HepG2 (cell line): ENCODE measurements at regions not wholly inside any gene's neighbourhood (a gene's known extent, or its start where the extent isn't known, plus 50 kb on each side); places are given as distances from the start of the nearest gene placed in this dataset.
A peak's percentile ranks its signal among the peaks of the same experiment; 100 is the strongest.

ENCODE experiments used
- ATAC-seq: fragments of 200-7000 bp; cut with Tn5 transposase; 3 replicates; pipeline ENCODE4 v1.9.1; 2020; ENCODE audit warnings: mild to moderate bottlenecking, moderate library complexity
- BruUV-seq: library from RNA; stranded (reverse); fragments of 400-500 nt; replicated peaks from 2 replicates; lab custom pipeline; 2021; lab: Mats Ljungman, UMichigan
- CTCF ChIA-PET: fragments of 300-600 bp; formaldehyde crosslinking; extraction: SDS; loops from one replicate; lab custom pipeline; 2021; ENCODE audit warnings: low total read pairs, inconsistent platforms, low intra/inter-chr PET ratio; lab: Yijun Ruan, JAX
- POLR2A ChIA-PET: fragments of 350-600 bp; sonication (Branson Sonifier 250); formaldehyde crosslinking; loops from one replicate; lab custom pipeline; 2020; ENCODE audit warnings: antibody characterized with exemption, inconsistent platforms; lab: Yijun Ruan, JAX
- DNase-seq: peaks from one replicate; pipeline ENCODE4 v3.0.0-alpha.2; 2015; ENCODE audit warnings: low spot score
- FAIRE-seq: peaks from 3 replicates; lab custom pipeline; 2011; peaks lifted over from hg19 to GRCh38; lab: Jason Lieb, UNC
- H2AFZ ChIP-seq: one replicate; pipeline ENCODE4 v1.6.1; 2011; ENCODE audit warnings: low read length, inconsistent platforms
- H3K27ac ChIP-seq: fragments of 300-600 bp; 3 replicates; pipeline ENCODE4 v1.8.0; 2011; ENCODE audit warnings: mixed run types, mild to moderate bottlenecking, mixed read lengths, low read length, inconsistent platforms; ENCODE audit not compliant: insufficient read depth; ENCODE audit errors: extremely low read length
- H3K27me3 ChIP-seq, 2 experiments: fragments of 200-600 bp in 1 of 2; 2 replicates in 1 of 2; 3 replicates in 1 of 2; pipeline versions ENCODE4 v1.6.0 to v1.8.0; 2011; ENCODE audit warnings: low read length in 2 of 2, mild to moderate bottlenecking in 2 of 2, moderate library complexity in 2 of 2, inconsistent platforms in 1 of 2; ENCODE audit not compliant: insufficient read depth in 2 of 2, control insufficient read depth in 1 of 2
- H3K36me3 ChIP-seq, 2 experiments: fragments of 200-600 bp in 1 of 2; replicated peaks in 1 of 2; 2 replicates in 1 of 2; 3 replicates in 1 of 2; pipeline versions ENCODE4 v1.5.1 to v1.8.0; 2011; ENCODE audit warnings: low read length in 2 of 2, inconsistent platforms in 1 of 2; ENCODE audit not compliant: insufficient read depth in 2 of 2, control insufficient read depth in 1 of 2
- H3K4me1 ChIP-seq: 2 replicates; pipeline ENCODE4 v1.5.1; 2012; ENCODE audit warnings: low read length, inconsistent platforms; ENCODE audit not compliant: insufficient read depth
- H3K4me2 ChIP-seq: 2 replicates; pipeline ENCODE4 v1.6.0; 2011; ENCODE audit warnings: low read depth, low read length, inconsistent platforms
- H3K4me3 ChIP-seq, 3 experiments: fragments of 200-600 bp in 1 of 3; sonication (generic), shearing (Covaris generic) in 1 of 3; replicated peaks in 1 of 3; 2 replicates each; pipeline ENCODE4 v1.5.1; 2011 to 2016; ENCODE audit warnings: low read length in 3 of 3, inconsistent platforms in 2 of 3, low read depth in 2 of 3, mild to moderate bottlenecking in 2 of 3, control low read depth in 1 of 3, mixed read lengths in 1 of 3; ENCODE audit not compliant: insufficient read depth in 1 of 3
- H3K79me2 ChIP-seq: one replicate; pipeline ENCODE4 v1.6.1; 2011; ENCODE audit warnings: low read length, inconsistent platforms; ENCODE audit not compliant: insufficient read depth
- H3K9ac ChIP-seq: 2 replicates; pipeline ENCODE4 v1.6.0; 2011; ENCODE audit warnings: mild to moderate bottlenecking, low read depth, low read length, inconsistent platforms; ENCODE audit not compliant: insufficient read depth
- H3K9me3 ChIP-seq: 2 replicates; pipeline ENCODE4 v1.5.1; 2012; ENCODE audit warnings: mild to moderate bottlenecking, low read length
- H4K20me1 ChIP-seq: 2 replicates; pipeline ENCODE4 v1.6.0; 2011; ENCODE audit warnings: inconsistent platforms, mild to moderate bottlenecking, low read length, moderate library complexity; ENCODE audit not compliant: insufficient read depth
- MAFK ChIP-seq, 2 experiments: IDR thresholded peaks in 1 of 2; conservative IDR thresholded peaks in 1 of 2; 2 replicates each; pipeline ENCODE4 v1.6.1; 2011; ENCODE audit warnings: improper control_type of control experiment in 2 of 2, low read length in 2 of 2
- NFYC ChIP-seq: IDR thresholded peaks from 2 replicates; pipeline ENCODE4 v1.6.1; 2016; ENCODE audit warnings: missing genetic modification reagents, missing compliant biosample characterization
- NR2F2 ChIP-seq: IDR thresholded peaks from 2 replicates; pipeline ENCODE4 v1.6.1; 2012; ENCODE audit warnings: low read depth, inconsistent platforms, borderline replicate concordance
- STAG1 ChIP-seq: sonication (generic); formaldehyde crosslinking; IDR thresholded peaks from 2 replicates; pipeline ENCODE4 v1.4.0; 2020; ENCODE audit warnings: missing genetic modification reagents
- TEAD2 ChIP-seq: sonication (generic); formaldehyde crosslinking; IDR thresholded peaks from 2 replicates; pipeline ENCODE4 v1.9.0; 2021; ENCODE audit warnings: missing genetic modification reagents
- ZNF501 ChIP-seq: sonication (generic); formaldehyde crosslinking; IDR thresholded peaks from 2 replicates; pipeline ENCODE4 v1.5.1; 2020; ENCODE audit warnings: mild to moderate bottlenecking, moderate library complexity, missing genetic modification reagents
- ZNF543 ChIP-seq: sonication (generic); formaldehyde crosslinking; IDR thresholded peaks from 2 replicates; pipeline ENCODE4 v1.4.0; 2020; ENCODE audit warnings: mild to moderate bottlenecking, missing genetic modification reagents
- ZNF777 ChIP-seq: sonication (generic); formaldehyde crosslinking; IDR thresholded peaks from 2 replicates; pipeline ENCODE4 v1.4.0; 2020; ENCODE audit warnings: missing genetic modification reagents
- WGBS: methylation state at CpG from one replicate; pipeline ENCODE4 v1.1.6; 2017; ENCODE audit warnings: low lambda C conversion rate; 5-methylcytosine and 5-hydroxymethylcytosine counted together
- in situ Hi-C: cut with HindIII; loops from 2 replicates; pipeline ENCODE4 v1.10.0; 2017; ENCODE audit warnings: low pct_unique_long_range_greater_than_20kb; ENCODE audit not compliant: extremely low pct_ligation_motif_present
- intact Hi-C: fragments of 100-400 bp; cut with micrococcal nuclease; formaldehyde crosslinking; loops from one replicate; pipeline ENCODE4 v1.10.0; 2022; ENCODE audit not compliant: unreplicated experiment
- TF ChIP-seq, protein P1 (sequence below): sonication (generic); formaldehyde crosslinking; IDR thresholded peaks from 2 replicates; pipeline ENCODE4 v1.4.0; 2020; ENCODE audit warnings: mild to moderate bottlenecking, missing genetic modification reagents
- TF ChIP-seq, protein P2 (sequence below): IDR thresholded peaks from 2 replicates; pipeline ENCODE4 v1.6.1; 2016; ENCODE audit warnings: low read depth
- TF ChIP-seq, protein P3 (sequence below): sonication (generic); formaldehyde crosslinking; IDR thresholded peaks from 2 replicates; pipeline ENCODE4 v1.8.0; 2022; ENCODE audit warnings: low read depth, missing genetic modification reagents
- TF ChIP-seq, protein P4 (sequence below): sonication (generic); formaldehyde crosslinking; IDR thresholded peaks from 2 replicates; pipeline ENCODE4 v1.4.0; 2020; ENCODE audit warnings: missing genetic modification reagents, borderline replicate concordance
- TF ChIP-seq, protein P5 (sequence below): sonication (generic); formaldehyde crosslinking; IDR thresholded peaks from 2 replicates; pipeline ENCODE4 v1.5.0; 2020; ENCODE audit warnings: missing genetic modification reagents

DNA sequence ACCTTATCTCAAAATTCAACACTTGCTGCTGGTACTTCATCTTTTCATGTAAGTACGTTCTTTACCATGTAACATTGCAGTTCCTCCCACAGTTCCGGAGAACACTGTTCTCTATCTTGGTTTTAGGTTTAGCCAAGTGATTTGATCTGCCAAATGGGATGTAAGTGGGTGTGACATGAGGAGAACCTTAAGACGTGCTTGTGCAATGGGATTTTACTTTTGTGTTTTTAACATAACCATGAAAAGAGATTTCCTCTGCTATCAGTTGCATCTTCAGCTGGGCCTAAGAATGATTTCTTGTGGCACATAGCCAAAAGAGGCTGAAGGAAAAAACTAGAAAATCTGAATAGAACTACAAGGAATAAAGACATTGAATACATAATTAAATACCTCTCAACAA lies 894.5 kb upstream of the ALCAM start (continued):
- TF ChIP-seq, protein P1, sequence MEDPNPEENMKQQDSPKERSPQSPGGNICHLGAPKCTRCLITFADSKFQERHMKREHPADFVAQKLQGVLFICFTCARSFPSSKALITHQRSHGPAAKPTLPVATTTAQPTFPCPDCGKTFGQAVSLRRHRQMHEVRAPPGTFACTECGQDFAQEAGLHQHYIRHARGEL: no peak
- TF ChIP-seq, protein P2, sequence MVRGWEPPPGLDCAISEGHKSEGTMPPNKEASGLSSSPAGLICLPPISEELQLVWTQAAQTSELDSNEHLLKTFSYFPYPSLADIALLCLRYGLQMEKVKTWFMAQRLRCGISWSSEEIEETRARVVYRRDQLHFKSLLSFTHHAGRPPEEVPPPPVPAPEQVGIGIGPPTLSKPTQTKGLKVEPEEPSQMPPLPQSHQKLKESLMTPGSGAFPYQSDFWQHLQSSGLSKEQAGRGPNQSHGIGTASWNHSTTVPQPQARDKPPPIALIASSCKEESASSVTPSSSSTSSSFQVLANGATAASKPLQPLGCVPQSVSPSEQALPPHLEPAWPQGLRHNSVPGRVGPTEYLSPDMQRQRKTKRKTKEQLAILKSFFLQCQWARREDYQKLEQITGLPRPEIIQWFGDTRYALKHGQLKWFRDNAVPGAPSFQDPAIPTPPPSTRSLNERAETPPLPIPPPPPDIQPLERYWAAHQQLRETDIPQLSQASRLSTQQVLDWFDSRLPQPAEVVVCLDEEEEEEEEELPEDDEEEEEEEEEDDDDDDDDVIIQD (CRISPR knock-in tag): no peak
- no peak for TF ChIP-seq NR2F2
- TF ChIP-seq ZNF777 (CRISPR knock-in tag): no peak
- no peak for TF ChIP-seq ZNF543 (CRISPR knock-in tag)
- no peak for TF ChIP-seq STAG1

DNA sequence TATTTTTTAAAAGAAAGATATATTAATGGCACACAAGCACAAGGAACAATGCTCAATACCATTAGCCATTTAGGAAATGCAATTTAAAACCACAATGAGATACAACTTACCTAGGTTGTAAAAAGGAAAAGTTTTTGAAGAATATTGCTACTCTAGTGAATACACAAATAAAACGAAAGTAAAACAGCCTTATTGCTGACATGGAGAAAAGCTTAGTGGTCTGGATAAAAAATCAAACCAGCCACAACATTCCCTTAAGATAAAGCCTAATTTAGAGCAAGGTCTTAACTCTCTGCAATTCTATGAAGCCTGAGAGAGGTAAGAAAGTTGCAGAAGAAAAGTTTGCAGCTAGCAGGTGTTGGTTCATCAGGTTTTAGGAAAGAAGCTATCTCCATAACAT lies 892.7 kb upstream of the ALCAM start:
- CTCF ChIA-PET: no interaction called here
- in situ Hi-C loops: no loop called here
- Histone ChIP-seq H3K36me3 (no peaks in the 10 kb centered on the region), H3K9me3 (peaks cover 10% of the 10 kb centered on the region; the same call in 1 of the 2 replicates), H3K27ac (no peak overlapping the region), H3K4me3 (no peak overlapping the region), H3K27me3 (no peaks in the 10 kb centered on the region), H3K4me2 (no peak overlapping the region), H3K9ac (no peak overlapping the region), H3K79me2 (no peaks in the 10 kb centered on the region), H4K20me1 (no peaks in the 10 kb centered on the region), H3K4me1 (no peaks in the 10 kb centered on the region), H2AFZ (no peak overlapping the region)
- ATAC-seq: no peak
- FAIRE-seq: no peak
- WGBS: 0% methylated on average over 1 of the region's 1 CpG
- no peak for DNase-seq
- intact Hi-C loops: no loop called here
- POLR2A ChIA-PET: no interaction called here
- BruUV-seq: no TSS peak
- no peak for TF ChIP-seq ZNF501 (CRISPR knock-in tag)
- TF ChIP-seq NFYC (CRISPR knock-in tag): no peak
- TF ChIP-seq, protein P3, sequence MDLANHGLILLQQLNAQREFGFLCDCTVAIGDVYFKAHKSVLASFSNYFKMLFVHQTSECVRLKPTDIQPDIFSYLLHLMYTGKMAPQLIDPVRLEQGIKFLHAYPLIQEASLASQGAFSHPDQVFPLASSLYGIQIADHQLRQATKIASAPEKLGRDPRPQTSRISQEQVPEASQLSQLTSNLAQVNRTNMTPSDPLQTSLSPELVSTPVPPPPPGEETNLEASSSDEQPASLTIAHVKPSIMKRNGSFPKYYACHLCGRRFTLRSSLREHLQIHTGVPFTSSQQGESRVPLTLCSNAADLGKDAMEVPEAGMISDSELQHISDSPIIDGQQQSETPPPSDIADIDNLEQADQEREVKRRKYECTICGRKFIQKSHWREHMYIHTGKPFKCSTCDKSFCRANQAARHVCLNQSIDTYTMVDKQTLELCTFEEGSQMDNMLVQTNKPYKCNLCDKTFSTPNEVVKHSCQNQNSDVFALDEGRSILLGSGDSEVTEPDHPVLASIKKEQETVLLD (CRISPR knock-in tag): no peak
- TF ChIP-seq, protein P4, sequence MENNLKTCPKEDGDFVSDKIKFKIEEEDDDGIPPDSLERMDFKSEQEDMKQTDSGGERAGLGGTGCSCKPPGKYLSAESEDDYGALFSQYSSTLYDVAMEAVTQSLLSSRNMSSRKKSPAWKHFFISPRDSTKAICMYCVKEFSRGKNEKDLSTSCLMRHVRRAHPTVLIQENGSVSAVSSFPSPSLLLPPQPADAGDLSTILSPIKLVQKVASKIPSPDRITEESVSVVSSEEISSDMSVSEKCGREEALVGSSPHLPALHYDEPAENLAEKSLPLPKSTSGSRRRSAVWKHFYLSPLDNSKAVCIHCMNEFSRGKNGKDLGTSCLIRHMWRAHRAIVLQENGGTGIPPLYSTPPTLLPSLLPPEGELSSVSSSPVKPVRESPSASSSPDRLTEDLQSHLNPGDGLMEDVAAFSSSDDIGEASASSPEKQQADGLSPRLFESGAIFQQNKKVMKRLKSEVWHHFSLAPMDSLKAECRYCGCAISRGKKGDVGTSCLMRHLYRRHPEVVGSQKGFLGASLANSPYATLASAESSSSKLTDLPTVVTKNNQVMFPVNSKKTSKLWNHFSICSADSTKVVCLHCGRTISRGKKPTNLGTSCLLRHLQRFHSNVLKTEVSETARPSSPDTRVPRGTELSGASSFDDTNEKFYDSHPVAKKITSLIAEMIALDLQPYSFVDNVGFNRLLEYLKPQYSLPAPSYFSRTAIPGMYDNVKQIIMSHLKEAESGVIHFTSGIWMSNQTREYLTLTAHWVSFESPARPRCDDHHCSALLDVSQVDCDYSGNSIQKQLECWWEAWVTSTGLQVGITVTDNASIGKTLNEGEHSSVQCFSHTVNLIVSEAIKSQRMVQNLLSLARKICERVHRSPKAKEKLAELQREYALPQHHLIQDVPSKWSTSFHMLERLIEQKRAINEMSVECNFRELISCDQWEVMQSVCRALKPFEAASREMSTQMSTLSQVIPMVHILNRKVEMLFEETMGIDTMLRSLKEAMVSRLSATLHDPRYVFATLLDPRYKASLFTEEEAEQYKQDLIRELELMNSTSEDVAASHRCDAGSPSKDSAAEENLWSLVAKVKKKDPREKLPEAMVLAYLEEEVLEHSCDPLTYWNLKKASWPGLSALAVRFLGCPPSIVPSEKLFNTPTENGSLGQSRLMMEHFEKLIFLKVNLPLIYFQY (CRISPR knock-in tag): no peak
- no peak for TF ChIP-seq TEAD2 (CRISPR knock-in tag)
- peak; percentile 37 to 52 for TF ChIP-seq MAFK (conservative IDR thresholded peaks at IDR 0.05 in 1 of 2, IDR thresholded peaks at IDR 0.05 in 1 of 2; ENCODE audit: low read length in 2 of 2)
- TF ChIP-seq, protein P5, sequence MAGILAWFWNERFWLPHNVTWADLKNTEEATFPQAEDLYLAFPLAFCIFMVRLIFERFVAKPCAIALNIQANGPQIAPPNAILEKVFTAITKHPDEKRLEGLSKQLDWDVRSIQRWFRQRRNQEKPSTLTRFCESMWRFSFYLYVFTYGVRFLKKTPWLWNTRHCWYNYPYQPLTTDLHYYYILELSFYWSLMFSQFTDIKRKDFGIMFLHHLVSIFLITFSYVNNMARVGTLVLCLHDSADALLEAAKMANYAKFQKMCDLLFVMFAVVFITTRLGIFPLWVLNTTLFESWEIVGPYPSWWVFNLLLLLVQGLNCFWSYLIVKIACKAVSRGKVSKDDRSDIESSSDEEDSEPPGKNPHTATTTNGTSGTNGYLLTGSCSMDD (CRISPR knock-in tag): no peak
